Keratinocyte (primary cell): ENCODE measurements at regions not wholly inside any gene's neighbourhood (a gene's known extent, or its start where the extent isn't known, plus 50 kb on each side); places are given as distances from the start of the nearest gene placed in this dataset.

ENCODE experiments used
- CTCF ChIP-seq, 3 experiments: IDR thresholded peaks in 1 of 3; conservative IDR thresholded peaks in 1 of 3; optimal IDR thresholded peaks in 1 of 3; 2 replicates in 2 of 3; 3 replicates in 1 of 3; pipeline versions ENCODE3 to v1.5.1; 2011; ENCODE audit warnings: low read length in 3 of 3, mild to moderate bottlenecking in 3 of 3, moderate library complexity in 2 of 3, control low read depth in 1 of 3, inconsistent platforms in 1 of 3; ENCODE audit not compliant: insufficient read depth in 2 of 3; ENCODE audit errors: extremely low read depth in 1 of 3
- EZH2 ChIP-seq: IDR thresholded peaks from one replicate; pipeline ENCODE4 v1.6.1; 2012; ENCODE audit warnings: inconsistent platforms, mild to moderate bottlenecking, low read length, moderate library complexity

- TF ChIP-seq CTCF (optimal IDR thresholded peaks at IDR 0.05 in 1 of 3, IDR thresholded peaks at IDR 0.05 in 1 of 3, conservative IDR thresholded peaks at IDR 0.05 in 1 of 3; ENCODE audit: extremely low read depth in 1 of 3, insufficient read depth in 2 of 3, low read length in 3 of 3): no peak
- TF ChIP-seq EZH2: no peak
Measured at GRCh38 chr7:13414661-13415107, 574.8 kb downstream of the ETV1 start.
